HG03103 (cell line): ENCODE measurements at regions not wholly inside any gene's neighbourhood (a gene's known extent, or its start where the extent isn't known, plus 50 kb on each side); places are given as distances from the start of the nearest gene placed in this dataset.
"Not testable (repeated sequence)": the region's sequence is repeated elsewhere in the genome, so short reads cannot be mapped to it uniquely, and the experiment has no call there.

ENCODE experiments used
- ATAC-seq: cut with Tn5 transposase; IDR thresholded peaks from one replicate; pipeline ENCODE4 v1.9.1; 2021; ENCODE audit warnings: low read depth; ENCODE audit not compliant: unreplicated experiment

- ATAC-seq, result no peak
These were observed 158.2 kb upstream of the SALL3 start for GRCh38 chr18:78821396-78821795.

GRCh38 chr18:78822171-78822948 is 157.3 kb upstream of the SALL3 start:
- no peak for ATAC-seq

GRCh38 chr18:78822949-78823285 is 156.7 kb upstream of the SALL3 start:
- no peak for ATAC-seq

GRCh38 chr18:78825168-78825567 is 154.4 kb upstream of the SALL3 start:
- ATAC-seq, result no peak

GRCh38 chr18:78826631-78827030 is 153.0 kb upstream of the SALL3 start:
- no peak for ATAC-seq

GRCh38 chr18:78827141-78827540 is 152.5 kb upstream of the SALL3 start:
- ATAC-seq, result no peak

- ATAC-seq, result no peak
These were observed 151.5 kb upstream of the SALL3 start for GRCh38 chr18:78828131-78828530.

- ATAC-seq, result not testable (repeated sequence)
These were observed 150.6 kb upstream of the SALL3 start for GRCh38 chr18:78829026-78829425.

GRCh38 chr18:78830161-78830560 is 149.5 kb upstream of the SALL3 start:
- ATAC-seq, result no peak

- no peak for ATAC-seq
These were observed 148.8 kb upstream of the SALL3 start for GRCh38 chr18:78830826-78831225.

GRCh38 chr18:78831603-78832002 is 148.0 kb upstream of the SALL3 start:
- no peak for ATAC-seq

- no peak for ATAC-seq
These were observed 145.8 kb upstream of the SALL3 start for GRCh38 chr18:78833833-78834232.

- ATAC-seq, result no peak
These were observed 142.8 kb upstream of the SALL3 start for GRCh38 chr18:78836838-78837237.

- ATAC-seq, result no peak
These were observed 141.9 kb upstream of the SALL3 start for GRCh38 chr18:78837754-78838153.

GRCh38 chr18:78838183-78838582 is 141.4 kb upstream of the SALL3 start:
- no peak for ATAC-seq

- ATAC-seq, result no peak
These were observed 130.6 kb upstream of the SALL3 start for GRCh38 chr18:78849046-78849445.

GRCh38 chr18:78849458-78849857 is 130.2 kb upstream of the SALL3 start:
- no peak for ATAC-seq

- no peak for ATAC-seq
These were observed 126.3 kb upstream of the SALL3 start for GRCh38 chr18:78853341-78853740.

GRCh38 chr18:78855188-78855587 is 124.4 kb upstream of the SALL3 start:
- no peak for ATAC-seq

GRCh38 chr18:78856569-78857313 is 122.9 kb upstream of the SALL3 start:
- no peak for ATAC-seq

- no peak for ATAC-seq
These were observed 122.1 kb upstream of the SALL3 start for GRCh38 chr18:78857314-78858150.
